T-cell (primary cell): ENCODE measurements at regions not wholly inside any gene's neighbourhood (a gene's known extent, or its start where the extent isn't known, plus 50 kb on each side); places are given as distances from the start of the nearest gene placed in this dataset.

ENCODE experiments used
- ATAC-seq, 4 experiments: fragments of 200-7000 bp in 3 of 4; fragments of 150-1000 bp in 1 of 4; cut with Tn5 transposase; replicated peaks in 1 of 4; 1 replicate in 3 of 4; 2 replicates in 1 of 4; pipeline ENCODE4 v1.10.0; 2021; ENCODE audit warnings: moderate library complexity in 3 of 4, mild to moderate bottlenecking in 2 of 4, moderate number of reproducible peaks in 1 of 4
- CTCF ChIA-PET, 2 donors: fragments of 300-600 bp; sonication (Branson Sonifier 250); formaldehyde crosslinking; loops; one replicate each; lab custom pipeline; 2022; ENCODE audit warnings: antibody characterized with exemption in 2 of 2; lab: Charles Lee
- POLR2A ChIA-PET, 2 donors: fragments of 300-600 bp; sonication (Branson Sonifier 250); formaldehyde crosslinking; loops; one replicate each; lab custom pipeline; 2022; ENCODE audit warnings: antibody characterized with exemption in 2 of 2; lab: Charles Lee
- DNase-seq, 35 experiments: peaks; one replicate each; pipeline versions ENCODE4 v3.0.0 to v3.0.0-alpha.2; 2013 to 2023
- H3K27ac ChIP-seq: one replicate; pipeline ENCODE4 v1.5.1; 2013; ENCODE audit warnings: low read length
- H3K27me3 ChIP-seq, 2 experiments: replicated peaks in 1 of 2; 1 replicate in 1 of 2; 2 replicates in 1 of 2; pipeline versions ENCODE4 v1.6.1 to v1.7.0; 2013; ENCODE audit warnings: low read length in 1 of 2, mixed read lengths in 1 of 2; ENCODE audit not compliant: control insufficient read depth in 2 of 2, insufficient read depth in 2 of 2; ENCODE audit errors: extremely low read depth in 1 of 2
- H3K36me3 ChIP-seq, 2 donors: 1 replicate in 1 of 2; 2 replicates in 1 of 2; pipeline versions ENCODE4 v1.6.1 to v1.7.0; 2013; ENCODE audit warnings: low read length in 1 of 2; ENCODE audit not compliant: control insufficient read depth in 2 of 2, insufficient read depth in 1 of 2; ENCODE audit errors: extremely low read depth in 1 of 2
- H3K4me1 ChIP-seq, 2 experiments: 1 replicate in 1 of 2; 2 replicates in 1 of 2; pipeline versions ENCODE4 v1.6.1 to v1.7.0; 2013; ENCODE audit warnings: low read length in 2 of 2, mixed read lengths in 1 of 2; ENCODE audit not compliant: insufficient read depth in 2 of 2, control insufficient read depth in 1 of 2; ENCODE audit errors: extremely low read depth in 1 of 2
- H3K4me3 ChIP-seq, 2 donors: 1 replicate in 1 of 2; 2 replicates in 1 of 2; pipeline versions ENCODE4 v1.5.1 to v1.7.0; 2013; ENCODE audit warnings: mild to moderate bottlenecking in 2 of 2, low read length in 1 of 2, moderate library complexity in 1 of 2; ENCODE audit not compliant: control insufficient read depth in 1 of 2; ENCODE audit errors: extremely low read depth in 1 of 2
- H3K9me3 ChIP-seq: 2 replicates; pipeline ENCODE4 v1.7.0; 2013
- H3K27ac Mint-ChIP-seq, 2 donors: one replicate each; pipeline ENCODE4 v1.8.0; 2020 to 2021; ENCODE audit warnings: mild to moderate bottlenecking in 2 of 2, mixed read lengths in 2 of 2
- H3K27me3 Mint-ChIP-seq, 2 donors: one replicate each; pipeline ENCODE4 v1.8.0; 2021 to 2022; ENCODE audit warnings: mixed read lengths in 2 of 2
- H3K36me3 Mint-ChIP-seq: one replicate; pipeline ENCODE4 v1.8.0; 2021; ENCODE audit warnings: mixed read lengths
- H3K4me1 Mint-ChIP-seq, 3 donors: one replicate each; pipeline ENCODE4 v1.8.0; 2020 to 2022; ENCODE audit warnings: mixed read lengths in 3 of 3, mild to moderate bottlenecking in 1 of 3
- H3K4me3 Mint-ChIP-seq, 3 donors: one replicate each; pipeline ENCODE4 v1.8.0; 2020 to 2022; ENCODE audit warnings: mild to moderate bottlenecking in 3 of 3, mixed read lengths in 3 of 3, moderate library complexity in 3 of 3
- H3K9me3 Mint-ChIP-seq, 3 donors: one replicate each; pipeline ENCODE4 v1.8.0; 2020 to 2022; ENCODE audit warnings: mixed read lengths in 3 of 3
- WGBS: methylation state at CpG from one replicate; pipeline ENCODE4 v1.1.5; 2013; ENCODE audit warnings: missing lambda C conversion rate; ENCODE audit not compliant: insufficient coverage; 5-methylcytosine and 5-hydroxymethylcytosine counted together

- Mint-ChIP-seq H3K4me1 (peaks cover 0 to 10% (median 3%) of the 10 kb centered on the region in 3 donors), H3K4me3 (no peak overlapping the region), H3K27me3 (no peaks in the 10 kb centered on the region), H3K27ac (peak overlapping the region in 1 of 2 donors; percentile 73), H3K36me3 (no peaks in the 10 kb centered on the region), H3K9me3 (peaks cover 0 to 5% (median 4%) of the 10 kb centered on the region in 3 donors)
- no peak overlapping the region for H3K27ac ChIP-seq
- H3K9me3 ChIP-seq, result no peaks in the 10 kb centered on the region
- H3K4me3 ChIP-seq, result no peak overlapping the region
- WGBS, result 24% methylated on average over 6 of the region's 12 CpGs
- no peaks in the 10 kb centered on the region for H3K4me1 ChIP-seq
- ATAC-seq, result peak in 2 of 4 experiments; percentile 15 to 45
- H3K36me3 ChIP-seq, result no peaks in the 10 kb centered on the region
- ChIA-PET CTCF (no interaction called here), POLR2A (no interaction called here)
- DNase-seq, result peak in 24 of 35 experiments; percentile 0 to 47 (median 12)
- H3K27me3 ChIP-seq, result peaks cover 0 to 2% of the 10 kb centered on the region in 2 experiments
These were observed 707.5 kb upstream of the TMEM132C start for GRCh38 chr12:127559349-127560040.

DNA sequence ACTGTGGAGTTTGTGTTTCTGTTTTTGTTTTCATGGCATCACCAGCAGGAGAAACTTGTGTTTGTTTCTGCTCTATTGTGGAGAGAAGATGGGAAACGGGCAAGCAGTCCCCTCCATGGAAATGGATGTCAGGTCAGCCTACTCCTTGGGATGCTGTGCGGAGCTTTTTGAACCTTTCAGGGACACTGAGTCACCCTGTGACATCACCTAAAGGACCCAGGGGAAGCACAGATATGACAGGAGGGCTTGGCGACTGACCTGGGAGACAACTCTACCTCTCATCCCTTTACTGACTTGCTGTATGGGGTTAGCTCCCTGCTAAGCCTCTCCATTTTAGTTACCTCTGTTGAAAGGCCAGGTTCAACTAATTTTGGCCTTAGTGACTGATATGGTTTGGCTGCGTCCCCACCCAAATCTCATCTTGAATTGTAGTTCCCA is 706.9 kb upstream of the TMEM132C start:
- ChIA-PET POLR2A (no interaction called here), CTCF (no interaction called here)
- 100% methylated on average over 1 of the region's 4 CpGs for WGBS
- Mint-ChIP-seq H3K27ac (peak overlapping the region in 1 of 2 donors; percentile 73), H3K4me3 (no peak overlapping the region), H3K27me3 (no peaks in the 10 kb centered on the region), H3K36me3 (no peaks in the 10 kb centered on the region), H3K4me1 (peaks cover 0 to 10% (median 3%) of the 10 kb centered on the region in 3 donors), H3K9me3 (peaks cover 3 to 8% (median 4%) of the 10 kb centered on the region in 3 donors)
- Histone ChIP-seq H3K27ac (no peak overlapping the region), H3K4me3 (no peak overlapping the region), H3K4me1 (no peaks in the 10 kb centered on the region), H3K9me3 (no peaks in the 10 kb centered on the region), H3K27me3 (peaks cover 0 to 3% of the 10 kb centered on the region in 2 experiments), H3K36me3 (no peaks in the 10 kb centered on the region)
- DNase-seq, result no peak
- ATAC-seq, result no peak

DNA sequence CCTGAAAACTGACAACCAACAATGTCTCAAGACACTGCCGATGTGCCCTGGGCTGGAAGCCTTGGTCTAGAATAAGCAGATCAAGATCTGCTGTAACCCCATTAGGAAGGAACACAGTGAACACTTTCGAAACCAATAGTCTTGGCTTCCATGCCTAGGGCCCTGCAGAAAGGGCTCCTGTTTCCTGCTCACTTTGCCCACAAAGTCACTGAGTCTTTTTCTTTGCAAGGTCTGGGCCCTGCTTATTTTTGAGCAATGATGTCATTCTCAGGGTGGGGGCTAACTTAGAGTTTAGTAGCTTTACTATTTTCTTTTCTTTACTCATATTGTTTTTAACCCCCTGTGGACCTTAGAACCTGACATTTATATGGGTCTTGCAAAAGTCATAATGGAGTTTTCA is 704.2 kb upstream of the TMEM132C start:
- no peak overlapping the region for H3K27ac ChIP-seq
- H3K36me3 ChIP-seq, result no peaks in the 10 kb centered on the region
- POLR2A ChIA-PET, result no interaction called here
- no peaks in the 10 kb centered on the region for H3K36me3 Mint-ChIP-seq
- peaks cover 0 to 4% of the 10 kb centered on the region in 2 experiments for H3K27me3 ChIP-seq
- DNase-seq (no peak), ATAC-seq (no peak)
- no peaks in the 10 kb centered on the region for H3K4me1 ChIP-seq
- H3K4me3 Mint-ChIP-seq, result no peak overlapping the region
- H3K4me3 ChIP-seq, result no peak overlapping the region
- peaks cover 7 to 10% (median 7%) of the 10 kb centered on the region in 3 donors for H3K9me3 Mint-ChIP-seq
- CTCF ChIA-PET, result no interaction called here
- no peaks in the 10 kb centered on the region for H3K27me3 Mint-ChIP-seq
- H3K9me3 ChIP-seq, result no peaks in the 10 kb centered on the region
- no peak overlapping the region for H3K27ac Mint-ChIP-seq
- WGBS, result 58% methylated on average over 2 of the region's 2 CpGs
- H3K4me1 Mint-ChIP-seq, result peaks cover 0 to 10% (median 3%) of the 10 kb centered on the region in 3 donors

DNA sequence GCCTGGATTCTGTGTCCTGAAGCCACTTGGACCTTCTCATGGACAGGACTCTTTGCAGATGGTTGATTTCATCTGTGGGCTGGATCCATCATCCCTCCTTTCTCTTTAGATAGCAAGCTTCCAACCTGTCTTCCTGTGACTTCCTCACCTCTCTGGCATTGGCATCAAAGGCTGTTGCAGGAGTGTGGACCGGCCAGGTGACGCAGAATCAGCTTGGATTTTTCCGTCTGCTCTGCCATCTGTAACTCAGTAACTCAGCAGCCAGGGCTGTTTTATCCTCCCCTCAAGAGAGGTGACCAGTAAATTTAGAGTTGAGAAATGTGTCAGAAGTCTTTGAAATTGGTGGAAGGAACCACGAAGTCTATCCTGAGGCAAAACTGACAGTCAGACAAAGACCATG is 701.7 kb upstream of the TMEM132C start:
- H3K9me3 ChIP-seq, result no peaks in the 10 kb centered on the region
- Mint-ChIP-seq H3K9me3 (peaks cover 14 to 15% (median 14%) of the 10 kb centered on the region in 3 donors), H3K27ac (no peak overlapping the region), H3K27me3 (no peaks in the 10 kb centered on the region), H3K4me3 (no peak overlapping the region), H3K4me1 (no peaks in the 10 kb centered on the region), H3K36me3 (no peaks in the 10 kb centered on the region)
- no peak overlapping the region for H3K4me3 ChIP-seq
- H3K27me3 ChIP-seq, result peaks cover 0 to 4% of the 10 kb centered on the region in 2 experiments
- no peaks in the 10 kb centered on the region for H3K4me1 ChIP-seq
- H3K27ac ChIP-seq, result no peak overlapping the region
- no peak for ATAC-seq
- no peaks in the 10 kb centered on the region for H3K36me3 ChIP-seq
- DNase-seq, result no peak
- POLR2A ChIA-PET, result no interaction called here
- CTCF ChIA-PET, result no interaction called here
- no CpG with 5 or more reads among the region's 4 CpGs for WGBS

DNA sequence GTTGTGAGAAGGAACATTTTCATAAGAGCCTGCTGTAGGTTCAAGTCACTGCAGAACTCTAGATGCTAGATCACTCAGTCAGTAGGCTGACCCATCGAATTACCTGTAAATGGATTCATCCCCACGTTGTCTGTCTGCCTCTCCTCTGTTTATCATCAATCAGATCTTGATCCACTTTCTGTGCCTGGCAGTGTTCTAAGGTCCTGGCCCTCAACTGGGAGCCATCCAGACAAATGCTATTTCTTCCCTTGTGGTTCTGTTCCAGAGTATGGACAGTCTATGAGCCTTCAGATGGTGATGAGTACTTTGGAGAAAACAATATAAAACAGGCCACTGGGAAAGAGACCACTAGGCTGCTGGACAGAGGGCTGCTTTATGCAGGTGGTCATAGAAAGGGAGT is 699.4 kb upstream of the TMEM132C start:
- H3K4me1 Mint-ChIP-seq, result no peaks in the 10 kb centered on the region
- ChIA-PET CTCF (no interaction called here), POLR2A (no interaction called here)
- ATAC-seq (no peak), DNase-seq (no peak)
- Histone ChIP-seq H3K27me3 (peaks cover 0 to 4% of the 10 kb centered on the region in 2 experiments), H3K4me1 (no peaks in the 10 kb centered on the region), H3K9me3 (no peaks in the 10 kb centered on the region), H3K27ac (no peak overlapping the region), H3K36me3 (no peaks in the 10 kb centered on the region), H3K4me3 (no peak overlapping the region)
- 45% methylated on average over 2 of the region's 2 CpGs for WGBS
- no peaks in the 10 kb centered on the region for H3K27me3 Mint-ChIP-seq
- H3K4me3 Mint-ChIP-seq, result no peak overlapping the region
- no peak overlapping the region for H3K27ac Mint-ChIP-seq
- H3K9me3 Mint-ChIP-seq, result peaks cover 12 to 18% (median 14%) of the 10 kb centered on the region in 3 donors
- H3K36me3 Mint-ChIP-seq, result no peaks in the 10 kb centered on the region

DNA sequence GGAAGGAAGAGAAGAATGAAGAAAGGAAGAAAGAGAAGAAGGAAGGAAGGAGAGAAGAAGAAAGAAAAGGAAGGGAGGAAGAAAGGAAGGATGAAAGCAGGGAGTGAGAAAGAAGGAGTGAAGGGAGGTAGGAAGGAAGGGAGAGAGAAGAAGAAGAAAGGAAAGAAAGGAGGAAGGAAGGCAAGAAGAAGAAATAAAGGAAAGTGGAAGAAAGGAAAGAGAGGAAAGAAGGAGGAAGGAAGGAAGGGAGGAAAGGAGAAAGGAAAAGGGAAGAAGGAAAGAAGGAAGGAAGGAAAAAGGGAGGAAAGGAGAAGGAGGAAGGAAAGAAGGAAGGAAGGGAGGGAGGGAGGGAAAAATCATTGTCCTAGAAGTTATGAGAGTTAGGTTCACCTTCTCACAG is 696.6 kb upstream of the TMEM132C start:
- Histone ChIP-seq H3K4me1 (no peaks in the 10 kb centered on the region), H3K9me3 (no peaks in the 10 kb centered on the region), H3K27ac (no peak overlapping the region), H3K36me3 (no peaks in the 10 kb centered on the region), H3K27me3 (no peaks in the 10 kb centered on the region), H3K4me3 (no peak overlapping the region)
- DNase-seq (no peak), ATAC-seq (no peak)
- Mint-ChIP-seq H3K9me3 (peaks cover 7 to 25% (median 11%) of the 10 kb centered on the region in 3 donors), H3K36me3 (no peaks in the 10 kb centered on the region), H3K27me3 (no peaks in the 10 kb centered on the region), H3K4me3 (no peak overlapping the region), H3K4me1 (no peaks in the 10 kb centered on the region), H3K27ac (no peak overlapping the region)
- ChIA-PET CTCF (no interaction called here), POLR2A (no interaction called here)
